PFSK-1 (cell line): ENCODE measurements at regions not wholly inside any gene's neighbourhood (a gene's known extent, or its start where the extent isn't known, plus 50 kb on each side); places are given as distances from the start of the nearest gene placed in this dataset.

ENCODE experiments used
- FOXP2 ChIP-seq: optimal IDR thresholded peaks from 2 replicates; pipeline ENCODE3; 2011; ENCODE audit warnings: borderline replicate concordance, control low read depth, inconsistent platforms; ENCODE audit not compliant: insufficient read depth; ENCODE audit errors: extremely low read length, extremely low read depth
- POLR2AphosphoS5 ChIP-seq: IDR thresholded peaks from 2 replicates; pipeline ENCODE4 v1.6.1; 2012; ENCODE audit warnings: low read depth, mild to moderate bottlenecking, control low read depth, low read length, moderate library complexity
- REST ChIP-seq, 2 experiments: IDR thresholded peaks; 2 replicates each; pipeline versions ENCODE4 v1.6.1 to v1.8.0; 2011 to 2012; ENCODE audit warnings: low read depth in 2 of 2, low read length in 2 of 2, control low read depth in 1 of 2, inconsistent platforms in 1 of 2, mild to moderate bottlenecking in 1 of 2, moderate library complexity in 1 of 2; ENCODE audit not compliant: insufficient read depth in 1 of 2
- SIN3A ChIP-seq: IDR thresholded peaks from 2 replicates; pipeline ENCODE4 v1.6.1; 2012; ENCODE audit warnings: mild to moderate bottlenecking, low read length, moderate library complexity, borderline replicate concordance; ENCODE audit not compliant: insufficient read depth
- TAF1 ChIP-seq: IDR thresholded peaks from 2 replicates; pipeline ENCODE4 v1.6.1; 2012; ENCODE audit warnings: low read length, control low read depth, borderline replicate concordance; ENCODE audit not compliant: insufficient read depth

- TF ChIP-seq SIN3A (no peak), POLR2AphosphoS5 (no peak), REST (IDR thresholded peaks at IDR 0.05; ENCODE audit: insufficient read depth in 1 of 2, low read depth in 2 of 2, low read length in 2 of 2) (no peak), TAF1 (no peak), FOXP2 (no peak)
Measured at GRCh38 chr9:16154521-16155078, 601.8 kb downstream of the CCDC171 start.
